ENCODE measurements at regions not wholly inside any gene's neighbourhood (a gene's known extent, or its start where the extent isn't known, plus 50 kb on each side); places are given as distances from the start of the nearest gene placed in this dataset.

GRCh38 chr2:167510071-167510759, 621.9 kb downstream of the XIRP2 start:
- Histone ChIP-seq H3K27me3 (ENCODE audit: control insufficient read depth in 4 of 4, insufficient read depth in 4 of 4, low read length in 3 of 4) (no peaks in the 10 kb centered on the region), H3K9ac (ENCODE audit: low read depth in 1 of 2, low read length in 2 of 2) (no peak overlapping the region), H3K9me3 (ENCODE audit: control insufficient read depth in 4 of 4, low read length in 3 of 4) (no peaks in the 10 kb centered on the region), H3K36me3 (ENCODE audit: control insufficient read depth in 4 of 4, insufficient read depth in 3 of 4, low read depth in 1 of 4, low read length in 3 of 4) (no peaks in the 10 kb centered on the region), H3K4me3 (ENCODE audit: low read depth in 1 of 3, low read length in 3 of 3) (no peak overlapping the region), H3K27ac (ENCODE audit: low read depth in 1 of 2, low read length in 2 of 2) (no peak overlapping the region), H3K4me1 (ENCODE audit: control insufficient read depth in 4 of 4, insufficient read depth in 4 of 4, low read length in 3 of 4) (no peaks in the 10 kb centered on the region)
- 21% methylated on average over 2 of the region's 2 CpGs for WGBS
- no peak for TF ChIP-seq FOXA2 (IDR thresholded peaks at IDR 0.05)
- no peak for TF ChIP-seq JUND (IDR thresholded peaks at IDR 0.05)
- no peak for TF ChIP-seq HNF4A (conservative IDR thresholded peaks at IDR 0.05)
- no peak for TF ChIP-seq EGR1 (IDR thresholded peaks at IDR 0.05; ENCODE audit: low read depth in 2 of 2)
- TF ChIP-seq SP1 (IDR thresholded peaks at IDR 0.05), result no peak
- no peak for TF ChIP-seq RXRA (IDR thresholded peaks at IDR 0.05)
- TF ChIP-seq NR2F2 (IDR thresholded peaks at IDR 0.05), result no peak
- TF ChIP-seq YY1 (IDR thresholded peaks at IDR 0.05), result no peak
- TF ChIP-seq, protein P1, sequence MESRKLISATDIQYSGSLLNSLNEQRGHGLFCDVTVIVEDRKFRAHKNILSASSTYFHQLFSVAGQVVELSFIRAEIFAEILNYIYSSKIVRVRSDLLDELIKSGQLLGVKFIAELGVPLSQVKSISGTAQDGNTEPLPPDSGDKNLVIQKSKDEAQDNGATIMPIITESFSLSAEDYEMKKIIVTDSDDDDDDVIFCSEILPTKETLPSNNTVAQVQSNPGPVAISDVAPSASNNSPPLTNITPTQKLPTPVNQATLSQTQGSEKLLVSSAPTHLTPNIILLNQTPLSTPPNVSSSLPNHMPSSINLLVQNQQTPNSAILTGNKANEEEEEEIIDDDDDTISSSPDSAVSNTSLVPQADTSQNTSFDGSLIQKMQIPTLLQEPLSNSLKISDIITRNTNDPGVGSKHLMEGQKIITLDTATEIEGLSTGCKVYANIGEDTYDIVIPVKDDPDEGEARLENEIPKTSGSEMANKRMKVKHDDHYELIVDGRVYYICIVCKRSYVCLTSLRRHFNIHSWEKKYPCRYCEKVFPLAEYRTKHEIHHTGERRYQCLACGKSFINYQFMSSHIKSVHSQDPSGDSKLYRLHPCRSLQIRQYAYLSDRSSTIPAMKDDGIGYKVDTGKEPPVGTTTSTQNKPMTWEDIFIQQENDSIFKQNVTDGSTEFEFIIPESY (IDR thresholded peaks at IDR 0.05), result no peak
- TF ChIP-seq, protein P2, sequence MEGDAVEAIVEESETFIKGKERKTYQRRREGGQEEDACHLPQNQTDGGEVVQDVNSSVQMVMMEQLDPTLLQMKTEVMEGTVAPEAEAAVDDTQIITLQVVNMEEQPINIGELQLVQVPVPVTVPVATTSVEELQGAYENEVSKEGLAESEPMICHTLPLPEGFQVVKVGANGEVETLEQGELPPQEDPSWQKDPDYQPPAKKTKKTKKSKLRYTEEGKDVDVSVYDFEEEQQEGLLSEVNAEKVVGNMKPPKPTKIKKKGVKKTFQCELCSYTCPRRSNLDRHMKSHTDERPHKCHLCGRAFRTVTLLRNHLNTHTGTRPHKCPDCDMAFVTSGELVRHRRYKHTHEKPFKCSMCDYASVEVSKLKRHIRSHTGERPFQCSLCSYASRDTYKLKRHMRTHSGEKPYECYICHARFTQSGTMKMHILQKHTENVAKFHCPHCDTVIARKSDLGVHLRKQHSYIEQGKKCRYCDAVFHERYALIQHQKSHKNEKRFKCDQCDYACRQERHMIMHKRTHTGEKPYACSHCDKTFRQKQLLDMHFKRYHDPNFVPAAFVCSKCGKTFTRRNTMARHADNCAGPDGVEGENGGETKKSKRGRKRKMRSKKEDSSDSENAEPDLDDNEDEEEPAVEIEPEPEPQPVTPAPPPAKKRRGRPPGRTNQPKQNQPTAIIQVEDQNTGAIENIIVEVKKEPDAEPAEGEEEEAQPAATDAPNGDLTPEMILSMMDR (IDR thresholded peaks at IDR 0.05; ENCODE audit: low read depth, low read length, missing input control), result no peak
- TF ChIP-seq FOXA1 (IDR thresholded peaks at IDR 0.05), result no peak
- TF ChIP-seq TAF1 (conservative IDR thresholded peaks at IDR 0.05), result no peak
- no peak for TF ChIP-seq HNF4G (IDR thresholded peaks at IDR 0.05)
- no peak for TF ChIP-seq MAX (IDR thresholded peaks at IDR 0.05)
- no peak for TF ChIP-seq ATF3 (IDR thresholded peaks at IDR 0.05)
- no peak for TF ChIP-seq RAD21 (IDR thresholded peaks at IDR 0.05)
- DNase-seq (ENCODE audit: low spot score), result no peak

DNA sequence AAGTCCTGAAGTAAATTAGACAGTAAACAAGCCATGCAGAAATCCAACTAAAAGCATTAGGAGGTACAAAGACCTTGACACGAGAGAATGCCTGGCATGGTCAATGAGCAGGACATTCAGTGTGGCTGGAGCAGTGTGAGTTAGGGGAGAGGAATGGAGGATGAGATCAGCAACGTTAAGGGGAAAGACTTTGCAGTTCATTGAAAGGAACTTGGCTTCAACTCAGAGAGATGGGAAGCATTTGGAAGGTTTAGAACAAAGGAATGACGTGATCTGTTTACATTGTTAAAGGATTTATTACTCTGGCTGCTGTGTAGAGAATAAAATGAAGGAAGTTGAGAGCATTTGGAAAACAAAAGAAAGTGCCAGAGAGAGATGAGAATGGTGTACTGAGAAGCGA, 621.3 kb downstream of the XIRP2 start:
- no peak overlapping the region for H3K9ac ChIP-seq (ENCODE audit: low read depth in 1 of 2, low read length in 2 of 2)
- H3K27ac ChIP-seq (ENCODE audit: low read depth in 1 of 2, low read length in 2 of 2), result no peak overlapping the region
- H3K4me1 ChIP-seq (ENCODE audit: control insufficient read depth in 4 of 4, insufficient read depth in 4 of 4, low read length in 3 of 4), result no peaks in the 10 kb centered on the region
- no peaks in the 10 kb centered on the region for H3K27me3 ChIP-seq (ENCODE audit: control insufficient read depth in 4 of 4, insufficient read depth in 4 of 4, low read length in 3 of 4)
- TF ChIP-seq YY1 (IDR thresholded peaks at IDR 0.05), result no peak
- TF ChIP-seq FOXA1 (IDR thresholded peaks at IDR 0.05), result no peak
- no peak for TF ChIP-seq GABPA (IDR thresholded peaks at IDR 0.05 in 1 of 2, conservative IDR thresholded peaks at IDR 0.05 in 1 of 2)
- no peak overlapping the region for H3K4me3 ChIP-seq (ENCODE audit: low read depth in 1 of 3, low read length in 3 of 3)
- DNase-seq (ENCODE audit: low spot score), result no peak
- H3K36me3 ChIP-seq (ENCODE audit: control insufficient read depth in 4 of 4, insufficient read depth in 3 of 4, low read depth in 1 of 4, low read length in 3 of 4), result no peaks in the 10 kb centered on the region
- no peaks in the 10 kb centered on the region for H3K9me3 ChIP-seq (ENCODE audit: control insufficient read depth in 4 of 4, low read length in 3 of 4)
- 23% methylated on average over 4 of the region's 4 CpGs for WGBS
